ENCODE measurements at regions not wholly inside any gene's neighbourhood (a gene's known extent, or its start where the extent isn't known, plus 50 kb on each side); places are given as distances from the start of the nearest gene placed in this dataset.

- no peak for TF ChIP-seq CTCF (IDR thresholded peaks at IDR 0.05; ENCODE audit: low read depth, low read length)
- no peak for DNase-seq (ENCODE audit: extremely low read depth, low read depth)
Measured at GRCh38 chr2:38128653-38129052, 52.7 kb upstream of the CYP1B1 start.

- DNase-seq (ENCODE audit: extremely low read depth, low read depth), result no peak
- TF ChIP-seq CTCF (IDR thresholded peaks at IDR 0.05; ENCODE audit: low read depth, low read length), result no peak
Measured at GRCh38 chr2:38127277-38127676, 51.3 kb upstream of the CYP1B1 start.

- no peak for TF ChIP-seq CTCF (IDR thresholded peaks at IDR 0.05; ENCODE audit: low read depth, low read length)
- no peak for DNase-seq (ENCODE audit: extremely low read depth, low read depth)
Measured at GRCh38 chr2:38125842-38126241, 49.9 kb upstream of the CYP1B1 start.

All from AG09319 (cell line).